ENCODE measurements at regions not wholly inside any gene's neighbourhood (a gene's known extent, or its start where the extent isn't known, plus 50 kb on each side); places are given as distances from the start of the nearest gene placed in this dataset.

DNA sequence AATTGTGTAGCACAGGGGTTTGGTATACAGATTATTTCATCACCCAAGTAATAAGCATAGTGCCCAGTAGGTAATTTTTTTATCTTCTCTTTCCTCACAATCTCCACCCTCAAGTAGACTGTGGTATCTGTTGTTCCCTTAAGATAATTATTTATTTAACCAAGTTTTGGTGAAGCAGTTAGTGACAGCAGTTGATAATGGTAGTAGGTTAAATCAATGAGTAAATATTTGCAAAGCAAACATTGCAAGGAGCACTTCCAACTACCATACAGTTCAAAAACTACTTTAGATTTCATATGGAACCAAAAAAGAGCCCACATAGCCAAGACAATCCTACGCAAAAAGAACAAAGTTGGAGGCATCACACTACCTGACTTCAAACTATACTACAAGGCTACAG lies 291.8 kb downstream of the KCTD12 start:
- TF ChIP-seq, protein P1, sequence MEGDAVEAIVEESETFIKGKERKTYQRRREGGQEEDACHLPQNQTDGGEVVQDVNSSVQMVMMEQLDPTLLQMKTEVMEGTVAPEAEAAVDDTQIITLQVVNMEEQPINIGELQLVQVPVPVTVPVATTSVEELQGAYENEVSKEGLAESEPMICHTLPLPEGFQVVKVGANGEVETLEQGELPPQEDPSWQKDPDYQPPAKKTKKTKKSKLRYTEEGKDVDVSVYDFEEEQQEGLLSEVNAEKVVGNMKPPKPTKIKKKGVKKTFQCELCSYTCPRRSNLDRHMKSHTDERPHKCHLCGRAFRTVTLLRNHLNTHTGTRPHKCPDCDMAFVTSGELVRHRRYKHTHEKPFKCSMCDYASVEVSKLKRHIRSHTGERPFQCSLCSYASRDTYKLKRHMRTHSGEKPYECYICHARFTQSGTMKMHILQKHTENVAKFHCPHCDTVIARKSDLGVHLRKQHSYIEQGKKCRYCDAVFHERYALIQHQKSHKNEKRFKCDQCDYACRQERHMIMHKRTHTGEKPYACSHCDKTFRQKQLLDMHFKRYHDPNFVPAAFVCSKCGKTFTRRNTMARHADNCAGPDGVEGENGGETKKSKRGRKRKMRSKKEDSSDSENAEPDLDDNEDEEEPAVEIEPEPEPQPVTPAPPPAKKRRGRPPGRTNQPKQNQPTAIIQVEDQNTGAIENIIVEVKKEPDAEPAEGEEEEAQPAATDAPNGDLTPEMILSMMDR (IDR thresholded peaks at IDR 0.05; ENCODE audit: insufficient read depth, low read depth, low read length), result no peak
- TF ChIP-seq EZH2 (IDR thresholded peaks at IDR 0.05; ENCODE audit: insufficient read depth, low read length), result no peak
